GM12875 (cell line): ENCODE measurements at regions not wholly inside any gene's neighbourhood (a gene's known extent, or its start where the extent isn't known, plus 50 kb on each side); places are given as distances from the start of the nearest gene placed in this dataset.
"Not testable (repeated sequence)": the region's sequence is repeated elsewhere in the genome, so short reads cannot be mapped to it uniquely, and the experiment has no call there.

Source experiments
- H3K4me3 ChIP-seq: one replicate; pipeline ENCODE4 v1.5.1; 2011; ENCODE audit warnings: low read depth, low read length, control low read depth
- TF ChIP-seq, protein P1 (sequence below): IDR thresholded peaks from 2 replicates; pipeline ENCODE4 v1.5.1; 2011; ENCODE audit warnings: low read depth, mild to moderate bottlenecking, control low read depth, inconsistent platforms, low read length, moderate library complexity, borderline replicate concordance; ENCODE audit not compliant: insufficient read depth

DNA sequence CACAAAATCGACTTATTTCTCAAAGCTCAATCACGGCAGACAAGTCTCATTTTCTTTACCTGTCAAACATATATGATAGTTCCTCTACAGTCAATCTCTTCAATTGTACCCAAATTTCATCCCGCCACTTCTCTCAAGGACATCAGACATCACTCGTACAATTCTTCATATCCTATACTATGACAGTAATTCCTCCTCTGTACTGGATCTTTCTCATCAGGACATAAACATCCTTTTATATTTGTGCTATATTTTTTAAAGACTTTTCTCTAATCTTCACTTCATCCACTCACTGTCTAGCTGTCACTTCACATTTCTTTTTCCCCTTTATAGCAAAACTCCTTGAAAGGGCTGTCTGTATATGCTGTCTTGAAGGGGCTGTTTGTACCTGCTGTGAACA, 419.1 kb upstream of the NR5A2 start:
- no peak overlapping the region for H3K4me3 ChIP-seq
- TF ChIP-seq, protein P1, sequence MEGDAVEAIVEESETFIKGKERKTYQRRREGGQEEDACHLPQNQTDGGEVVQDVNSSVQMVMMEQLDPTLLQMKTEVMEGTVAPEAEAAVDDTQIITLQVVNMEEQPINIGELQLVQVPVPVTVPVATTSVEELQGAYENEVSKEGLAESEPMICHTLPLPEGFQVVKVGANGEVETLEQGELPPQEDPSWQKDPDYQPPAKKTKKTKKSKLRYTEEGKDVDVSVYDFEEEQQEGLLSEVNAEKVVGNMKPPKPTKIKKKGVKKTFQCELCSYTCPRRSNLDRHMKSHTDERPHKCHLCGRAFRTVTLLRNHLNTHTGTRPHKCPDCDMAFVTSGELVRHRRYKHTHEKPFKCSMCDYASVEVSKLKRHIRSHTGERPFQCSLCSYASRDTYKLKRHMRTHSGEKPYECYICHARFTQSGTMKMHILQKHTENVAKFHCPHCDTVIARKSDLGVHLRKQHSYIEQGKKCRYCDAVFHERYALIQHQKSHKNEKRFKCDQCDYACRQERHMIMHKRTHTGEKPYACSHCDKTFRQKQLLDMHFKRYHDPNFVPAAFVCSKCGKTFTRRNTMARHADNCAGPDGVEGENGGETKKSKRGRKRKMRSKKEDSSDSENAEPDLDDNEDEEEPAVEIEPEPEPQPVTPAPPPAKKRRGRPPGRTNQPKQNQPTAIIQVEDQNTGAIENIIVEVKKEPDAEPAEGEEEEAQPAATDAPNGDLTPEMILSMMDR = no peak

DNA sequence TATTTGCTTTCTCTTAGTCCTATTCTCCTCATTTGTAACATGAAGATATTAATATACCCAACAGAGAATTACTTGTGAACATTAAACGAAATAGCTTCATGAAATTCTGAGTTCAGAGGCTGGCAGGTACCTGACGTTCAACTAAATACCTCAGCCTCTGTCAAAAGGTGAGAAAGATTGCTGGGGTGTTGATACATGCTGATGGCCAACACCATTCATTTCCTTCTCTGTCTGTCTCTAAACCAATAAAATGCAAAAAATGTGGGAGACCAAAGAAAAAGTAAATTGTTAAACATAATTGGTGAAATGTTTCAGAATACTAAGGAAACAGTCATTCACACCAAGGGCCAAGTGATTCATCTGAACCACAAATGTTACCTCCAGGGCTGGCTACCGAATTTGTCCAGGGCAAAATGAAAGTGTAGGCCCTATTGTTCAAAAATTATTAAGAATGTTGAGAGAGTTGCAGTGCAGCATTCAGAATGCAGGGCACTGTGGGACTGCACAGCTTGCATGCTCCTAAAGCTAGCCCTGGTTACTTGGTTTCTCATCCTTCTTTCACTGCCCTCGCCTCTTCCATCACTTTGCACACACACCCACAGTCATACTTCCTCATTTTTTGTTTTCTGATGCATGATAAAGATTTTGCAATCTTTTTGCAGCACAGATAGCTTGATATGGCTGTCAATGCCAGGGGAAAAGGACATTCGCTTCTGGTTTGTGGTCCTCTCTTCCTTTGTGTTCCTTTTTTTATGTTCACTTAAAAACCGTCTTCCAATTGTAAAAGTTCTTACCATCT, 414.3 kb upstream of the NR5A2 start:
- H3K4me3 ChIP-seq = no peak overlapping the region
- TF ChIP-seq, protein P1 = no peak

DNA sequence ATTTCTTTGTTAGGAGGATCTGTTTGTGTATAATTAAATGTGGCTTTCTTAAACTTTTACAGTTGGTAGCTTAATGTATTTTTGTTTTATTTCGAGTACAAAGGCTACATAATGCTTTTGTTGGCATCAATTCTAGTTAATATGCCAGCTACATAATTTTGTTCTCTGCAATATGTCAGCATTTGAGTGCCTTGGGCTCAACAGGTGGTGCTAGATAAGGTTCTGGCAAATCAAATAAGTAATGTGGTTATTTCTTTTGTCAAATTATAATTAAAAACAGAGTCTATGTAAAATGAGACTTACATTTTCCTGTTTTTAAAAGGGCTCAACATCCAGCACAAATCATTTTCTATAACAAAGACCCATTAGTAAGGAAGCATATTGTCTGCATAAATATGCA, 410.6 kb upstream of the NR5A2 start:
- H3K4me3 ChIP-seq = no peak overlapping the region
- TF ChIP-seq, protein P1 = no peak

DNA sequence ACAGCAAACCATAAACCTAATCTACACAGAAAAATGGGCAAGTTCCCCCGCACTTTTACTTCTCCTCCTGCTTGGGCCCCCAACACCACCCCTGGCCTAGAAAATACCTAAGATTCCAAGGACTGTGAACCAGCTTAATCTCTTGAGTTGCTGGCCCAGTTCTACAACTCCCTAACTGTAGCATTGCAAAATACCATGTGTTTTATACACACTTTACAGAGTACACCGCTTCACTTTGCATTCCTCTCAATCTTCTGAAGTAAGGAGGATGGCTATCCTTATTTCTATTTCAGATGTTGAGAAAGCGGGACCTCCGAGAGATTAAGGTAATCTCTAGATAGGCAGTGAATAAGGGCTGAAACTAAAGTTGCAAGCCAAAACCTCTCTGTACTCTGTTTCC, 408.3 kb upstream of the NR5A2 start:
- TF ChIP-seq, protein P1 = no peak
- no peak overlapping the region for H3K4me3 ChIP-seq

DNA sequence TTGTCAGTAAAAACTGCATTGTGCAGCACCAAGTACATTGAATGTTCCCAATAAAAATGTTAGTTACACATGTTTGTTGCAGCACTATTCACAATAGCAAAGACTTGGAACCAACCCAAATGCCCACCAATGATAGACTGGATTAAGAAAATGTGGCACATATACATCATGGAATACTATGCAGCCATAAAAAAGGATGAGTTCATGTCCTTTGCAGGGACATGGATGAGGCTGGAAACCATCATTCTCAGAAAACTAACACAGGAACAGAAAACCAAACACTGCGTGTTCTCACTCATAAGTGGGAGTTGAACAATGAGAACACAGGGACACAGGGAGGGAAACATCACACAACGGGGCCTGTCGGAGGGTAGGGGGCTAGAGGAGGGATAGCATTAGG, 401.3 kb upstream of the NR5A2 start:
- not testable (repeated sequence) for H3K4me3 ChIP-seq

DNA sequence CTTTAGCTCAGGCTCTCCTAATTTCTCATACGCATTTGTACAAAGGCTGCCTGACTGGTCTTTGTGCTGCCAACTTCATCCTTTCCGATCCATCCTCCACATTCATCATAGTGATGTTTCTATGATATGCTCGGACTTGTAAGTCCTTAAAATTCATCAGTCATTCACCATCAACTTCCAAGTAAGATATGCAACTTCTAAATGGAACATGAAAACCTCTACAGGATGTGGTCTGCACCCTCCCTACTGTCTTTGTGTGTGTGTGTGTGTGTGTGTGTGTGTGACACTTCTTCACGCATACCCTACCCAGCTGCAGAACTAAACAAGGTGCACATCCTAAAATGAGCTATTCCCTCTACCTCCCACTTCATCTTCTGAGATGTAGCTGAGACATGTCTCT, 397.9 kb upstream of the NR5A2 start:
- no peak overlapping the region for H3K4me3 ChIP-seq
- TF ChIP-seq, protein P1 = no peak

DNA sequence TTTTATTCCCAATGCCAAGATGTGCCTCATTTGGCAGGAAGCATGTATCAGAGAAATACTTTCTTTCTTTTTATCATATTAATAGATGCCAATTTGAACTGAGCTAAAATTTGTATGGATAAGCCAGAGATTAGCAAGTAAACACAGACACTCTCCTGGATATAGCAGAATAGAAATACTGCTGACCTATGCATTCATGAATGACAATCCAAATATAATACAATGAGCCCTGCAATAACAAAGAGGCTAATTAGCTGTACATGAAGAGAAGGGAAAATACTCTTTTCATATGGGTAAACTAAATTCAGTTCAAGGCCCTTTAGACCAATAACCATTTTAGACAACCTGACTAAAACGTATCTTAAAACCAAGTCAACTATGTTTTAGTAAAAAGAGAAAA, 388.1 kb upstream of the NR5A2 start:
- H3K4me3 ChIP-seq = no peak overlapping the region
- TF ChIP-seq, protein P1 = no peak
